Cerebellar cortex (tissue), 1 donor: ENCODE measurements at regions not wholly inside any gene's neighbourhood (a gene's known extent, or its start where the extent isn't known, plus 50 kb on each side); places are given as distances from the start of the nearest gene placed in this dataset.
"Not testable (repeated sequence)": the region's sequence is repeated elsewhere in the genome, so short reads cannot be mapped to it uniquely, and the experiment has no call there.

Experiments used
- DNase-seq: peaks from one replicate; pipeline ENCODE4 v3.0.0-alpha.2; 2015; ENCODE audit warnings: low spot score

GRCh38 chr22:26806445-26807175 lies 149.2 kb downstream of the MIAT start:
- DNase-seq: no peak

GRCh38 chr22:26811647-26811992 lies 154.2 kb downstream of the MIAT start:
- DNase-seq: no peak

DNA sequence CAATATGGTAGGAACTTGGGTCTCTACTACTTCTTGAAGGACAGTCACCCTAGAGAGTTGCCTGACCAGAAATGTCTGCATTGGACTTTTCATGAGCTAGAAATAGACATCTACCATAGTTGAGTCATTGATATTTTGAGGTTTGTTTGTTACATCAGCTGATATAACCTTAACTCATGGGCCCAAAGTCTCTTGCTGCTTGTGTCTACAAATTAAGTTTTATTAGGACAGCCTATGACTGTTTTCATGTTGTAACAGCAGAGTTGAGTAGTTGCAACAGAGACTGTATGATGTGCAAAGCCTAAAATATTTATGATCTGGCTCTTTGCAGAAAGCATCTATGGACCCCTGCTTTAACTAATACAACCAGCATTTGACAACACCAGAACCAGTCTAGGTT lies 155.3 kb downstream of the MIAT start:
- DNase-seq: no peak

DNA sequence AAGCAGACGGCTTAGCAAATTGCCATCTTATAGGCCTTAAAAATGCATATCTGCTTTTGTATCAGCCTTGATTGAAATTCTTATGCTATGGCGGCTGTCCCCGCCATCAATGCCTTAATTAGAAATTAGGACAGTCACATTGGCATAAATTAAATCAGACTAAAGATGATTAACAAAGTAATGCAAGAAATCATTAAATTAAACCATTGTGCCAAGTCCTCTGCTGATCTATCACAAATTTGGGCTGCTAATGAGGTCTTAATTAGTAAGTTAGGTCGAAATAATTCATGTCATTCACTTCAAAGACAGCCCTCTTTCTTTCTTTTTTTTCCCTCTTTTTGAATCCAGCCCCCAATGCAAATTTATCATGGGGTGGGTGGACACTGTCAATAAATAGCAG lies 159.3 kb downstream of the MIAT start:
- no peak for DNase-seq

GRCh38 chr22:26817926-26818325 lies 160.5 kb downstream of the MIAT start:
- no peak for DNase-seq

DNA sequence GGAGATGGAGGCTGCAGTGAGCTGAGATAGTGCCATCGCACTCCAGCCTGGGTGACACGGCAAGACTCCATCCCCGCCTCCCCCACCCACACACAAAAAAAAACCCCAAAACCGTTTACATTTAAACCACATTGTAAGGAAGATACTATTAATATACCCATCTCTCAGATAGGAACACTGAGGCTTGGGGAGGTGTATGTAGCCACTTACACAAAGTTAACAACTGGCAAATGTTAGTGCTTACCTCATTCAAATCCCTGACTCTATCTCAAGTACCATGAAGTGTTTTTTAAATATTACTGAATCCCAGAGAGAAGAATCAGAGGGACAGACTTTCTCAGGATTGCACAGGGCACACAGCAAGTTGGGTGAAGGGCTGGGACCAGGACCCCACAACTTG lies 164.5 kb downstream of the MIAT start:
- DNase-seq: no peak

GRCh38 chr22:26822313-26822712 lies 164.9 kb downstream of the MIAT start:
- DNase-seq: no peak

GRCh38 chr22:26823966-26824365 lies 166.6 kb downstream of the MIAT start:
- DNase-seq: no peak

DNA sequence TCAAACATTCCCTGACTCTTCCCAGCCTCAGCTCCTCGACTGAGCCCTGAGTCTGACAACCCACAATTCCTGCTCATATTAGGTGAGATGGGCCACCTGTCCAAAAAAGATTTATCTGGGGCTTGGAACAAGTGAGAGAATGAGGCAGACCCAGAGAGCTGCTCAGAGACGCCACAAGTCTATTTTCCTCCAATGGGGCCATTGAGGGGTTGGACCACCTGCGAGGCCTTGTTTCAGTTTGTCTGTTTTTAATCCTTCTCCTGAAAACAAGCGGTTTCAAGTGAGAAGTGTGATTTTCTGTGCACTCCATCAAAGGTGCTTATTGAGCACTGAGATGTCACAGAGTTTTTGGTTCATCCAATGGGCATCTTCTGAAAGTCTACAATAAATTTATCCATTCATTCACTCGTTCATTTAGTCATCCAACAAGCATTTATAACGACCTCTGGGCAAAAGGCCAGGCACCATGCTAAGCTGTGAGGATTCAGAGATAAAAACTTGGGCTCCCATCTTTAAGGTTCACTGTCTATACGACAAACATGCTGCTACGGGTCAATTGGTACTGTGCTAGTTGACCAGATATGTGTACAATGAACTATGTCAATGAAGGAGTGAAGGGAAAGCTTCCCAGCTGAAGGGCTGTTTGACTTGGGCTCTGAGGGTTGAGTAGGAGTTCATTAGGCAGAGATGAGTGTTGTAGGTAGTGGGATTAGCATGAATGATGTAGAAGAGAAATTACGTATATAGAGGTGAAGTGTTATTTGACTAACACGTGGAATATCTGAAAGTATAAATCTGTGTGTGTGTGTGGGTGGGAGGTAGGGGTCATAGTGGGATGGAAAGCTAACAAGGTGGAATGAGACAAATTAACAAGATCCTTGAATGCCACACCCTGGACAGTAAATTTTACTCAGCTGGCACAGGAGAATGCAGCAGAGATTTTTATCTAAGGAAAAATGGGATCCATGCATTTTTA lies 168.9 kb downstream of the MIAT start:
- no peak for DNase-seq

DNA sequence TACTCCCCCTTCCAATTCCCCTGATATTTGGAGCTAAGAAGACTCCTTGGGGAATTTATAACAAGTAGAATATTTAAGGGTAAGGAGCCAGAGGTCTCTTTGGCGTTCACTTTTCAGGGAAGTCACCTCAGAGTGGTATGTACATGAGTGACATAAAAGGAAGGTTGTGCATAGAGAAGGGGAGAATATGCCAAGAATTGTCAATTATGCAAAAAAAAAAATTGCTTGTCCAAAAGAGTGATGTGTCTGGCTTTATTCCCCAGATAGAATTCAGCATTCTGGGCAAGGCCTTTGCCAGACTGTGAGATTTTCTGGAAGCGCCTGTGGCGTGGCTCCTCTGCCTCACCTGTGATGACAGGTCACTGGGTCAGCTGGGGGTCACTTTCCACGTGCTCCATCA lies 170.2 kb downstream of the MIAT start:
- no peak for DNase-seq

GRCh38 chr22:26828311-26828710 lies 170.9 kb downstream of the MIAT start:
- DNase-seq: no peak

GRCh38 chr22:26830837-26831236 lies 173.4 kb downstream of the MIAT start:
- no peak for DNase-seq

DNA sequence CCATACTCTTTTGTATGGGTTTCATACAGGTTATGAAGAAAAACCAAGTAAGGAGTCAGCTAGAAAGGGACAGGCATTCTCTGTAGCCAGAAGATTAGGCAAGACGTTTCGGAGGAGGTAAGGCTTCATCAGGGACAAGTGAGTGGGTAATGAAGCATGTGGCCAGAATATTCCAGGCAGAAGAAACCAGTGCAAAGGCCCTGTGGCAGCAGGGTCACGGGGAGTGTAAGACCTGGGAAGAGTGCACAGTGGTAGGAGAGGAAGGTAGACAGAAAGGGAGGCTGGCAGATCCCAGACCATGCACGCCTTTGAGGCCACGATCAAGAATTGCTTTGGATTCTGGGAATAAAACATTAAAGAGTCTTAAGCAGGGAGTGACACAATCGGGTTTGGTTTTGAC lies 177.6 kb downstream of the MIAT start:
- DNase-seq: no peak

DNA sequence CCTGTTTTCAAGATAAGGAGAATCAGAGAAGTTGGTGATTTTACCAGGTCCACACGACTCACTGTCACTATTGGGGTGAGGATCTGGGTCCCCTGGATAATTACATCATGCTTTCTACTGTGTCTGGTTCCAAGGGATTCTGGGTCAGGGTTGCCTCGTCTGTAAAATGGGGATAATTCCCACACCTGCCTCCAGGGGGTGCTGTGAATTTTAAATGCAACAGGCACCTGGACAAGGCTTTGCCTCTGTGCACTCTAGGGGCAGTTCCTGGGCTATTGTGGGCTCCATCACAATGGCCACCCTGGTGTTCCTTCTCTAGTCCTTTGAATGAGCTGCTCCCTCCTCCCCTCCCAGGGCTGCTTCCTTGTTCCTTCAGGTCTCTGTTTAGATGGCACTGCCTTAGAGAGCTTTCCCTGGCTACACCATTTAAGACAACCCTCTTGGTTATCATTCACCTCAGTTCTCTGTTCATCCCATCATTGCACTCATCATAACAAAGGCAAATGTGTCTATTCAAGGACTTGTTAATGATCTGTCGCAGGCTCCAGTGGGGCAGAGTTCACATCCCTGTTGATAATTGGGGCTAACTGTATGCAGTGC lies 178.6 kb downstream of the MIAT start:
- peak; percentile 9 for DNase-seq

GRCh38 chr22:26837784-26838470 lies 180.5 kb downstream of the MIAT start:
- DNase-seq: no peak

DNA sequence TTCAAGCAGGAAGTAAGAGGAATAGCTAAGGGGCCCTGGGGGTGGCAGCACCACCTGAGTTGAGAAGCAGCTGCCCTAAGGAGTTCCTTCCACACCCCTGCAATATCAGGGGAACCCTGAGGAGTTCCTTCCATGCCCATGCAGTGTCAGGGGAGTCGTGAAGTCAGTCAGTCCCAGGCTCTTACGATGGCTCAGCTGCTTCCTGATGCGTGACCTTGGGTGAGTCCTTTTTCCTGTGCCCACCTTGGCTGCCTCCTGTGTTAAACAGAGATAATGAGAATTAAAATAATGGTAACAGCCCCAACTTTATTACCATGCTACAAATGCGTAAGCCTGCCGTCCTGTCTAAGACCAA lies 181.1 kb downstream of the MIAT start:
- DNase-seq: no peak

GRCh38 chr22:26839216-26839615 lies 181.8 kb downstream of the MIAT start:
- no peak for DNase-seq

- not testable (repeated sequence) for DNase-seq
Measured at GRCh38 chr22:26840770-26841169, 183.4 kb downstream of the MIAT start.

- no peak for DNase-seq
Measured at GRCh38 chr22:26842103-26842502, 184.7 kb downstream of the MIAT start.

- no peak for DNase-seq
Measured at GRCh38 chr22:26845021-26845743, 187.8 kb downstream of the MIAT start.

DNA sequence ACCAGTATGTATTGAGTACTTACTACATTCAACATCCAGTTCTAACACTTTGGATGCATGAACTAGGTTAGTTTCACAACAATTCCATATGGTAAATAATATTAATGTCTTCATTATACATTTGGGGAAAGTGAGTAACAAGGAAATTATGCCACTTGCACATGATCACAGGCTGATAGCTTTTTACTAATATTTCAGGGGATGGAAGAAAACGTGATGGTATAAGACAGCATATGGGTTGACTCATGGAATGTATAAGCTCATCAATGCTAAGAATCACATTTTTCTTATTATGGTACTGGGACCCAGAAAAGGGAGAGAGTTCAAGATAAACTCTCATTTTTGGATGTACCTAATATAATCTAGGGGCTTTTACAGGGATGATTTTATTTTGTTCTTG lies 188.7 kb downstream of the MIAT start:
- DNase-seq: no peak

GRCh38 chr22:26846645-26847044 lies 189.3 kb downstream of the MIAT start:
- no peak for DNase-seq
